ENCODE measurements at regions not wholly inside any gene's neighbourhood (a gene's known extent, or its start where the extent isn't known, plus 50 kb on each side); places are given as distances from the start of the nearest gene placed in this dataset.

GRCh38 chr1:47644212-47644573 is 206.3 kb downstream of the FOXD2 start:
- WGBS, 10 experiments = 14 to 100% (median 86%) methylated on average over 1 to 5 of the region's 5 CpGs
- in situ Hi-C loops (cut with MboI; ENCODE audit: low pct_unique_long_range_greater_than_20kb in 2 of 9, low sequenced_read_pairs in 9 of 9, unreplicated experiment in 9 of 9) = no loop called here
- Histone ChIP-seq H3K4me3 (no peak overlapping the region), H3K27ac (no peak overlapping the region), H3K4me1 (replicated peaks in 1 of 2) (peaks cover 0 to 6% of the 10 kb centered on the region in 2 donors)
- peak in 3 of 8 experiments; percentile 49 to 52 (median 52) for ATAC-seq (replicated peaks in 6 of 8)

GRCh38 chr1:47645151-47645550 is 207.3 kb downstream of the FOXD2 start:
- H3K27ac ChIP-seq = no peak overlapping the region
- 4 to 100% (median 68%) methylated on average over 1 to 6 of the region's 8 CpGs; no CpG with 5 or more reads in 3 of the 10 experiments for WGBS, 10 experiments
- no peak for ATAC-seq (replicated peaks in 6 of 8)
- in situ Hi-C loops (cut with MboI; ENCODE audit: low pct_unique_long_range_greater_than_20kb in 2 of 9, low sequenced_read_pairs in 9 of 9, unreplicated experiment in 9 of 9) = no loop called here
- H3K4me1 ChIP-seq (replicated peaks in 1 of 2) = peaks cover 7 to 11% of the 10 kb centered on the region in 2 donors
- H3K4me3 ChIP-seq = no peak overlapping the region

GRCh38 chr1:47646676-47647075 is 208.8 kb downstream of the FOXD2 start:
- Histone ChIP-seq H3K4me3 (no peak overlapping the region), H3K27ac (no peak overlapping the region), H3K4me1 (replicated peaks in 1 of 2) (peaks cover 22 to 26% of the 10 kb centered on the region in 2 donors)
- ATAC-seq (replicated peaks in 6 of 8) = no peak
- in situ Hi-C loops (cut with MboI; ENCODE audit: low pct_unique_long_range_greater_than_20kb in 2 of 9, low sequenced_read_pairs in 9 of 9, unreplicated experiment in 9 of 9) = no loop called here
- WGBS, 10 experiments = 40 to 100% (median 100%) methylated on average over 1 of the region's 1 CpG; no CpG with 5 or more reads in 2 of the 10 experiments

- 80 to 100% (median 96%) methylated on average over 1 to 5 of the region's 5 CpGs; no CpG with 5 or more reads in 3 of the 10 experiments for WGBS, 10 experiments
- no peak overlapping the region for H3K4me3 ChIP-seq
- in situ Hi-C loops (cut with MboI; ENCODE audit: low pct_unique_long_range_greater_than_20kb in 2 of 9, low sequenced_read_pairs in 9 of 9, unreplicated experiment in 9 of 9) = no loop called here
- ATAC-seq (replicated peaks in 6 of 8) = no peak
- no peak overlapping the region for H3K27ac ChIP-seq
- peaks cover 26 to 33% of the 10 kb centered on the region in 2 donors for H3K4me1 ChIP-seq (replicated peaks in 1 of 2)
These were observed 209.5 kb downstream of the FOXD2 start for GRCh38 chr1:47647327-47647845.

GRCh38 chr1:47650205-47650604 is 212.4 kb downstream of the FOXD2 start:
- WGBS, 10 experiments = 3 to 69% (median 45%) methylated on average over 1 to 7 of the region's 7 CpGs
- Histone ChIP-seq H3K27ac (peak overlapping the region; percentile 10 to 29), H3K4me1 (replicated peaks in 1 of 2) (peaks cover 32 to 35% of the 10 kb centered on the region in 2 donors), H3K4me3 (no peak overlapping the region)
- ATAC-seq (replicated peaks in 6 of 8) = peak; percentile 83 to 97 (median 94)
- in situ Hi-C loops (cut with MboI; ENCODE audit: low pct_unique_long_range_greater_than_20kb in 2 of 9, low sequenced_read_pairs in 9 of 9, unreplicated experiment in 9 of 9) = no loop called here

- ATAC-seq (replicated peaks in 6 of 8) = peak in 3 of 8 experiments; percentile 12 to 16 (median 15)
- peaks cover 32 to 35% of the 10 kb centered on the region in 2 donors for H3K4me1 ChIP-seq (replicated peaks in 1 of 2)
- peak overlapping the region; percentile 10 to 29 for H3K27ac ChIP-seq
- in situ Hi-C loops (cut with MboI; ENCODE audit: low pct_unique_long_range_greater_than_20kb in 2 of 9, low sequenced_read_pairs in 9 of 9, unreplicated experiment in 9 of 9) = no loop called here
- WGBS, 10 experiments = 0 to 40% (median 0%) methylated on average over 1 of the region's 1 CpG; no CpG with 5 or more reads in 5 of the 10 experiments
- H3K4me3 ChIP-seq = no peak overlapping the region
These were observed 212.8 kb downstream of the FOXD2 start for GRCh38 chr1:47650611-47651010.

- 40 to 98% (median 73%) methylated on average over 1 to 9 of the region's 9 CpGs; no CpG with 5 or more reads in 3 of the 10 experiments for WGBS, 10 experiments
- Histone ChIP-seq H3K27ac (peak overlapping the region in 1 of 2 donors; percentile 66), H3K4me1 (replicated peaks in 1 of 2) (peaks cover 32 to 35% of the 10 kb centered on the region in 2 donors), H3K4me3 (no peak overlapping the region)
- peak in 5 of 8 experiments; percentile 17 to 60 (median 24) for ATAC-seq (replicated peaks in 6 of 8)
- in situ Hi-C loops (cut with MboI; ENCODE audit: low pct_unique_long_range_greater_than_20kb in 2 of 9, low sequenced_read_pairs in 9 of 9, unreplicated experiment in 9 of 9) = no loop called here
These were observed 213.7 kb downstream of the FOXD2 start for GRCh38 chr1:47651311-47652089.

- H3K4me3 ChIP-seq = no peak overlapping the region
- peaks cover 32 to 33% of the 10 kb centered on the region in 2 donors for H3K4me1 ChIP-seq (replicated peaks in 1 of 2)
- no peak overlapping the region for H3K27ac ChIP-seq
- WGBS, 10 experiments = 50 to 100% (median 78%) methylated on average over 2 to 5 of the region's 5 CpGs
- ATAC-seq (replicated peaks in 6 of 8) = no peak
- in situ Hi-C loops (cut with MboI; ENCODE audit: low pct_unique_long_range_greater_than_20kb in 2 of 9, low sequenced_read_pairs in 9 of 9, unreplicated experiment in 9 of 9) = no loop called here
These were observed 217.9 kb downstream of the FOXD2 start for GRCh38 chr1:47655521-47656300.

- Histone ChIP-seq H3K27ac (no peak overlapping the region), H3K4me3 (no peak overlapping the region), H3K4me1 (replicated peaks in 1 of 2) (peaks cover 19 to 20% of the 10 kb centered on the region in 2 donors)
- ATAC-seq (replicated peaks in 6 of 8) = no peak
- in situ Hi-C loops (cut with MboI; ENCODE audit: low pct_unique_long_range_greater_than_20kb in 2 of 9, low sequenced_read_pairs in 9 of 9, unreplicated experiment in 9 of 9) = no loop called here
- 32 to 98% (median 82%) methylated on average over 2 to 16 of the region's 18 CpGs for WGBS, 10 experiments
These were observed 219.2 kb downstream of the FOXD2 start for GRCh38 chr1:47656719-47657685.

- ATAC-seq (replicated peaks in 6 of 8) = no peak
- Histone ChIP-seq H3K27ac (no peak overlapping the region), H3K4me3 (no peak overlapping the region), H3K4me1 (replicated peaks in 1 of 2) (peaks cover 9 to 12% of the 10 kb centered on the region in 2 donors)
- in situ Hi-C loops (cut with MboI; ENCODE audit: low pct_unique_long_range_greater_than_20kb in 2 of 9, low sequenced_read_pairs in 9 of 9, unreplicated experiment in 9 of 9) = no loop called here
- 17 to 91% (median 83%) methylated on average over 1 to 8 of the region's 9 CpGs; no CpG with 5 or more reads in 3 of the 10 experiments for WGBS, 10 experiments
These were observed 220.5 kb downstream of the FOXD2 start for GRCh38 chr1:47658161-47658920.

GRCh38 chr1:47659146-47659545 is 221.3 kb downstream of the FOXD2 start:
- peak in 5 of 8 experiments; percentile 91 to 99 (median 99) for ATAC-seq (replicated peaks in 6 of 8)
- Histone ChIP-seq H3K27ac (no peak overlapping the region), H3K4me1 (replicated peaks in 1 of 2) (peaks cover 9 to 12% of the 10 kb centered on the region in 2 donors), H3K4me3 (no peak overlapping the region)
- WGBS, 10 experiments = 10 to 72% (median 27%) methylated on average over 1 to 6 of the region's 6 CpGs
- in situ Hi-C loops (cut with MboI; ENCODE audit: low pct_unique_long_range_greater_than_20kb in 2 of 9, low sequenced_read_pairs in 9 of 9, unreplicated experiment in 9 of 9) = no loop called here

GRCh38 chr1:47660622-47661021 is 222.8 kb downstream of the FOXD2 start:
- no peak for ATAC-seq (replicated peaks in 6 of 8)
- H3K4me1 ChIP-seq (replicated peaks in 1 of 2) = peaks cover 9 to 12% of the 10 kb centered on the region in 2 donors
- in situ Hi-C loops (cut with MboI; ENCODE audit: low pct_unique_long_range_greater_than_20kb in 2 of 9, low sequenced_read_pairs in 9 of 9, unreplicated experiment in 9 of 9) = no loop called here
- H3K4me3 ChIP-seq = no peak overlapping the region
- 0 to 73% (median 60%) methylated on average over 1 of the region's 1 CpG; no CpG with 5 or more reads in 1 of the 10 experiments for WGBS, 10 experiments
- H3K27ac ChIP-seq = no peak overlapping the region

All from motor neuron (in vitro differentiated cells).